Thyroid gland (tissue), 4 donors: ENCODE measurements at regions not wholly inside any gene's neighbourhood (a gene's known extent, or its start where the extent isn't known, plus 50 kb on each side); places are given as distances from the start of the nearest gene placed in this dataset.

Experiments used
- CTCF ChIP-seq, 6 experiments: fragments of 200-600 bp in 3 of 6; fragments of 450-650 bp in 3 of 6; sonication (generic) in 3 of 6; IDR thresholded peaks; one replicate each; pipeline ENCODE4 v1.5.1; 2016 to 2019; ENCODE audit warnings: antibody characterized with exemption in 6 of 6, mild to moderate bottlenecking in 2 of 6, inconsistent platforms in 1 of 6, moderate library complexity in 1 of 6
- POLR2A ChIP-seq, 2 donors: fragments of 450-650 bp; IDR thresholded peaks; one replicate each; pipeline ENCODE4 v1.6.1; 2017; ENCODE audit warnings: antibody characterized with exemption in 2 of 2, mild to moderate bottlenecking in 2 of 2, moderate library complexity in 1 of 2

- TF ChIP-seq CTCF (IDR thresholded peaks at IDR 0.05): no peak
- TF ChIP-seq POLR2A (IDR thresholded peaks at IDR 0.05): no peak
These were observed 912.6 kb upstream of the LCORL start for GRCh38 chr4:18934197-18934596.
